GM19351 (cell line): ENCODE measurements at regions not wholly inside any gene's neighbourhood (a gene's known extent, or its start where the extent isn't known, plus 50 kb on each side); places are given as distances from the start of the nearest gene placed in this dataset.
"Not testable (repeated sequence)": the region's sequence is repeated elsewhere in the genome, so short reads cannot be mapped to it uniquely, and the experiment has no call there.

Experiments
- ATAC-seq: cut with Tn5 transposase; IDR thresholded peaks from one replicate; pipeline ENCODE4 v1.9.1; 2021; ENCODE audit warnings: mild to moderate bottlenecking, moderate library complexity; ENCODE audit not compliant: unreplicated experiment

DNA sequence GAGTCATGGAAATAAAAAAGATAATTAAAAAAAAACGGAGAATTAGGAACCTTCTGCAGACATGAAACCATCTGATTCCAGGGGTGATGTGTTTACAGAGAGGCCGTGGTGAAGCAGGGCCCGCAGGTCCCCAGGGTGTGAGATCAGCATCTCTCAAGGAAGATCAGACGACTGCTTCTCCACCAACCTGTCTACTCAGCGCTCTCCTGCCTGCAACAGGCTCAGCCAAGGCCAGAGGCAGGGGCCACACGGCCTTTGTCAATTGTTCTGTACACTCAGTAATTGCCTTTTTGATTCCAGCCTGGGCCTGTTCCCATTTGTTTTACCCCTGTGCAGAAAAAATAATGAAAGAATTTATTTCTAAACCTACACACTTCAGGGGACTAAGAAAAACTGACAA, 124.6 kb downstream of the NXPE2 start:
- no peak for ATAC-seq

DNA sequence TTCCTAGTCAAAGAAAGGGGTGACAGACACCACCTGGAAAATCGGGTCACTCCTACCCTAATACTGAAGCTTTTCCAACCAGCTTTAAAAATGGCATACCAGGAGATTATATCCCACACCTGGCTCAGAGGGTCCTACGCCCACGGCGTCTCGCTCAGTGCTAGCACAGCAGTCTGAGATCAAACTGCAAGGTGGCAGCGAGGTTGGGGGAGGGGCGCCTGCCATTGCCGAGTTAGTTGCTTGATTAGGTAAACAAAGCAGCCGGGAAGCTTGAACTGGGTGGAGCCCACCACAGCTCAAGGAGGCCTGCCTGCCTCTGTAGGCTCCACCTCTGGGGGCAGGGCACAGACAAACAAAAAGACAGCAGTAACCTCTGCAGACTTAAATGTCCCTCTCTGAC, 127.1 kb downstream of the NXPE2 start:
- ATAC-seq: not testable (repeated sequence)

DNA sequence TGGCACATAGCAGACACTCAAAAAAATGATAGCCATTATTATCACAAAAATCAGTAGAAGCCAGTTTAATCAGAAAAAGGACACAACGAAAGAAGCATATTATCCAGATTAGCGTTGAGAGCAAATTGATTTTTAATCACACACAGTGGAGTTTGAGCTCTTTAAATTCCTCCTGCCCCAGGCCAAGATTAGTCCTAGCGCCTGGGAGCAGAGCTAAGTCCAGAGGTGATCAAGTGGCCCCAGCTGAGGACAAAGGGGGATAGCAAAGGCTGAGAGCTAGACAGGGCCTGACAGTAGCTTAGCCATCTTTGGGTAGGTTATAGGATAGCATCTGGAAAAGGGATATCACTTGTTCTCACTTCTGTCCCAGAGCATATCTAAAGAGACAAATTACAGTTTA, 133.6 kb downstream of the NXPE2 start:
- no peak for ATAC-seq

DNA sequence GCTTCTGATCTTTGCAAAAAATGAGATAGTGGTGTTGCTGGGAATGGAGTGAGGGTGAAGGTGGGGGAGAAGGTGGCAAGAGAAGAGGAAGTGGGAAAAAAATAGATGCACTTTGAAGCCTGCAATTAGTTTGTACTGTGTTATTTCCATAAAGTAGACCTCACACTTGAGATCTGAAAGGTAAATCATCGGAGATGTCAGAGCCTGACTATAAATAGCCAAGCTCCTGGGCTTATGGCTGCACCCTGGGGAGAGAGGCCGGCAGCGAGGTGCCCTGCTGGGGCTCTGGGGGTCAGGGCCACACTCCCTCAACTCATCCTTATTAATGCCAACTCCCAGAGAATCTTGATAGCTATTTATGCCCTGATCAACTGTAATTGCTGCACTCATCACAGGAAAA, 134.4 kb downstream of the NXPE2 start:
- ATAC-seq: no peak

DNA sequence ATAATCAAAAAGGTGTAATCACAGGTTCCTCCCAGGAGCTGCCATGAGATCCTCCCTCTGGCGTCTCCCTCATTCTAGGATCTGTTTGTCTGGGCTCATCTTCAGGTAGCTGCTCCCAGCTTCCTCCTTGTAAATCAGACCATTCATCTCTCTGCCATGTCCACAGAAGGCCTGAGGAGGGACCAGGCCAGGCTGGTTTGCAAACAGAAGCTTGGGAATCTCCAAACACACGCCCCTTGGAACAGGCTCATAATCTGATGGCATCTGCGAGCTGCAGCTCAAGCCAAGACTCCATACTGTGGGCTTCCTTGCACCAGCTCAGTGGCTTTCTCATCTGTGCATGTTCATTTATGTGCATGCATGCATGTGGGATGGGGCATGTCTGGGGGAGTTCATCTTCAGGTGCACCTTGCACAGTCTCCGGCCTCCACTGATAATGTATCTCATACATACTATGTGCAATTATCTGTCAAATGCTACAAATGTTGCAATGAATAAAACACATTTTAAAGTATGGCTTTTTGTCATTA, 134.9 kb downstream of the NXPE2 start:
- no peak for ATAC-seq

DNA sequence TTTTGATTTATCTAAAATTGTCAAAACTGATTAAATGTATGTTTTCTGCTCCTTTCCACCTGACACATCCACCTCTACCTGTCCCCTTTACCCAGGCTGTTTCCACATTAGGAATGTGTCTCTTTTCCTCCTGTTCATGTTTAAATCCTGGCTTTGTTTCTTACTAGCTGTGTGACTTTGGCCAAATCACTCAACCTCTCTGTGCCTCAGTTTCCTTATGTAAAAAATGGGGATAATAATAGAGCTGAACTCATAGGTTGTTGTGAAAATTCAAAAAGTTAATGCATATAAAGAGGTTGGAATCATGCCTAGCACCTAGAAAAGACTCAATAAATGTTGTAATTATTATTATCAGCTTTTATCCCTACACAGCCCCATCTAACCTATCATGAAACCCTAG, 136.8 kb downstream of the NXPE2 start:
- ATAC-seq: no peak

DNA sequence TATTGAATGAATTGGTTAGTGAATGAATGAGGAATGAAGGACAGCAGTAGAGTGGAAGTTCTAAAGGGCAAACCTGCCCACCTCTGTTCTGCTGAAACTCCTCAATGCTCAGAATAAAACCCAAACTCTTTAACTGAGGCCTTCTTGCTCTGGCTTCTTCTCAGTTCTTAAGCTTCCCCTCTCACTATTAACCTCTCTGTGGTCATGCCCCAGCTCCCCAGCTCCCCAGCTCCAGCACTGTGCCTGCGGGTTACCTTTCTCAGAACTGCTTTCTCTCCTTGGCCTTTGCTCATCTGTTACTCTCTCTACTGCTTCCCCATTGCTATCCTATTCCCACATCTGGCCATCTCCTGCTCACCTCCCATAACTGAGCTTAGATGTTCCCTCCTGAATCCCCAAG, 137.4 kb downstream of the NXPE2 start:
- ATAC-seq: no peak

DNA sequence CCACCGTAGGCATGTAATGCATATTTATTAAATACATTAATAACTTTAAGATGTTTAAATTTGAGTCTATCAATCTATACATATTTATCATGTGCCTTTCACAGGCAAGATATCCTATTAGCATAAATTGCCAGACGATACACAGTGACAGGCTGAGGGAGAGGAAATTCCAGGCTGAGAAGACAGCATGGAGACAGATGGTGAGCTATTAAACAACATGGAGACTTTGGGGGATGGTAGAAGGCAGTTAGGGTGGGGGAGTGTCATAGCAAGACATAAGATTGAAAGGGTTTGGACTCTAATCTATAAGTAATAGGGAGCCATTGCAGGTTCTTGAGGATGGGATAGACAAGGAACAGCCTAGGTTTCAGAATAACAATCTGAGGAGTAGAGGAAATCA, 138.5 kb downstream of the NXPE2 start:
- no peak for ATAC-seq

DNA sequence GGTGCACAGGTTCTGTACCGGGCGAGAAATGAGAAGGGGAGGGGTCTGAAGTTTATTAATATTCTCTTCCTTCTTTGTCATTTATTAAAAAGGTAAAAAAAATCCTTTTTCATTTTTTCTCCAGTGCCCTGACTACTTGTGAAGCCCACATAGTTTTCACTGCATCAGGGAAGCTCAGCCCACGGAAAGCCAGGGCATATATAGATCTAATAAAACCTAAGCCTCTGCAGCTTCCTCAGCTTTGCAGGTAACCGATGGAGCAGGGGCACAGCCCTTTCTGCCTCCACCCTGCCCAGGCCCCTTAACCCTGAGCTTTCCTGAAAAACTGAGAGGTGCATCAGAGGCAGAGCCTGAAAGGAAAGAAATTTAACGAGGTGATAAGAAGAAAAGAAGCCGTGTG, 140.1 kb downstream of the NXPE2 start:
- ATAC-seq: no peak

DNA sequence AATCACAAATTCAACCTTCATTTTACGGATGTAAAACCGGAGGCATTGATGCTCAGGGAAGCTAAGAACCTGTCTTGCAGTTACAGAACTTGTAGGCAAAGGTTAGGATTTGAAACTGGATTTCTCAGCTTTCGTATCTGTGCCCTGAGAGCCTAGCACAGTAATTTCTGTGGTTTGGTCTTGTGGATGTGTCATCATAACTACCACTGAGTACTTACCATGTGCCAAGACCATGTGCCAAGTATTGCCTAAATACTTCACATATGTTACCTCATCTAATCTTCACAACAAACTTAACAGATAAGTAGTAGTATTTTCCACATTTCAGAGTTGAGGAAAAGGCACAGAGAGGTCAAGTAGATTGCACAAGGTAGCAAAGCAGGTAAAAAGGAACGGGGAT, 140.7 kb downstream of the NXPE2 start:
- no peak for ATAC-seq

DNA sequence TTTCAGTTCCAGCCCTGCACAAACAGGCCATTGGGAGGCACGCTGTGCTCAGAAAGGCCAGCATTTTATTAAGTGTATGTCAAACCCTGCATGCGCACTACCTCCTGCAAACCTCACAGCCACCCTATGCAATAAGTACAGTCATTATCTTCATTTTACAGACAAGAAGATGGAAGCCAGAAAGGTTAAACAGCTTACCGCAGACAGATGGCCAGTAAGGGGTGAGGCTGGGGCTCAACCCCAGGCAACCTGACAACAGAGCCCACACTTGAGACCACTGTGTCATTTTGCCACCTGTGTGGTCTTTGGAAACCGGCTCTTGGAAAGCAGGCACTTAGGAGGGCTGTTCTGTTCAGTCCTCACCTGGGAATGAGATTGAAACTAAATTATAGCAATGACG, 142.3 kb downstream of the NXPE2 start:
- no peak for ATAC-seq

DNA sequence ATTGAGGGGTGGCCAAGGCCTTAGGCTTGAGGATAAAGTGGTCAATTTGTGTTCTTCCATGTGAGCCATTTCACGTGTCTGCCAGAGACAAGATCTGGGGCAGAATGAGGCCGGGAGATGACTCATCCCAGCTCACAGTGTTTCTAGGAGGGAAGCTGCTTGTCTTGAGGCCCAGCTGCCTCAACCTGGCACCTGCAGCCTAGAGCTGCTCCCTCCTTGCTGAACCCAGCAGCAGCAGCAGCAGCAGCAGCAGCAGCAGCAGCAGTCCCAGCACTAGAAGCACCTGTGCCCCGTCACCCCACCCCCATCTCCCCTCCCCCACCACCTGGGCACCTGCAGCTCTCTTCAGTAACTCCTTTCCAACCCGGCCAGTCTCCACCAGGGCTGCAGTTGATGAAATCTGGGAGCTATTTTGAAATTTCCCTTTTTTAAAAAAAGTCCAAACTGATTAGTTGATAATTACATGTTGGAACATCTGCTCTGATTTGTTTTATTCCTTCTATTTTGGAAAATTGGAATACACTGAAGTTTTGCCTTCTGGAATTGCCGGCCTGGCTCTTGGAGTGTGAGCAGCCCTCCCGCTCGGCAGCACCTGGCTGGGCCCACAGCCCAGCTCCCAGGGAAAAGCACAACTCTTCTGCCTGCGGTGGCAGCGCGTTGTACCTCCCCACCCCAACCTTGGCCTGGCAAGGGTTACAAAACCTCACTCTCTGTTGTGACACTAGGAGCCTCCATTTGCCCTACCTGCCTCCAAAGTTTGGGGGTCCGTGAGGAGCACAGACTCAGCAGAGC, 143.5 kb downstream of the NXPE2 start:
- no peak for ATAC-seq

DNA sequence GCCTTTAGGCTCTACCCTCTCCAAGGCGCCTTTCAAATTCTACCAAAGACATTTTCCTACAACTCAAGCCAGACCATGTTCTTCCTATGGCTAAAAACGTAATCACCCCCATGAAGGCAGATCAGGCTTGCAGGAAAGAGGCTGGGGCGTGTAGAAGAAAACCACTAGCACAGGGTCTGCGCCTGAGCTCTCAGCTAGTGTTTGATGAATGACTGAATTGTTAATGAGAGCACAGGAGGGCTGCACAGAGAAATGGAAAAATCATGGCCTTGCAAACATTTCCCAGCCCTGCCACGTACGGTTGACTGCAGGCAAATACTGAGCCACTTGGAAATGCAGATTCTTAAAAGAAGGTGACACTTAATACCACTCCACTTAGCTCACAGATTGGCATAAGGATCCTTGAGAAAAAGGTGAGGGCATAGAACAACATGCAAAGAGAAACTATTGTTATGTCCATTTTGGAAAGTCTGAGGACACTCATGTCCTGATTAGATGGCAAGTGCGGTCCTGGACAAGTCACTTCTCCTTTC, 148.6 kb downstream of the NXPE2 start:
- no peak for ATAC-seq

DNA sequence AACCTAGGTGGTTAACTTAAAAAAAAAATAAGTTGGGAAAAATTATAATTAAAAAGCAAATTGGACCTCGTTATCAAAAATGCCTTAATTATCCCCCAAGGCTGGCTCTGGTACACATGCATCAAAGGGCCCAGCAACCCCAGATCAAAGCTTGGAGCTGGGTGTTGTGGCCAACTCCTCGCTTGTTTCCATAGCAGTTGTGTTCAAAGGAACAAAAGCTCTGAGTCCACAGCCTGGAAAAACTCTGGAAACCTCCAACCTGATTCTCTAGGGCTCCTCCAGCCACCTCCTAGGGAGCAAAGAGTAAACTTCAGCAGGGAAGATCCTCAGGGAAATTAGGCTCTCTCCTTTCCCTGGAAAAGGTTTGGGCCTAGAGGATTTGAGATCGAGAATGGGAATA, 149.4 kb downstream of the NXPE2 start:
- no peak for ATAC-seq

DNA sequence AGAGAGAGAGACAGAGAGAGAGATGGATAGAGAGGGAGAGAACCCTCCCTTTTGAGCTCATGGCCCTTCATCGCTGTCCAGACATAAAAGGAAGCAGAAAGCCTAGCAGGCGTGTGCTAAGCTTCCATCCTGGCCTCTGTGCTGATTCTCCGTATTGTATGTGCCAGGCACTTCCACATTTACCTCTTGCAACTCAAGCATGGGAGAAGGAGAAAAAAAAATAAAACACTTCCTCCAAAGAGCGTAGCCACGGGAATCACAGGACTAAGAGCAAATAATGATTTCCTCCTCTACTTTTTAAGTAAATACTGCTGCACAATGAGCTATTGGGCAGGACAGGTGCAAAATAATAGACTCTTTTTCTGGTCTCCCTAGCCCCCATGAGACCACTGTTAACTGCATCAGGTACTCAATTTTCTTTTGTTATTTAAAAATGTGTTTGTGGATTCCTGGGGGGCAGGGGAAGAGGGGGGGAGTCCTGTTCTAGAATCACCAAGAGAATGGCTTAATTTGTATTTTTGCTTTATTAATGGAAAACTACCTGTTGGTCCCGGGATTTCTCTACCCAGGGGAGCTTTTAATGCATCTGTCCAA, 154.3 kb downstream of the NXPE2 start:
- no peak for ATAC-seq

DNA sequence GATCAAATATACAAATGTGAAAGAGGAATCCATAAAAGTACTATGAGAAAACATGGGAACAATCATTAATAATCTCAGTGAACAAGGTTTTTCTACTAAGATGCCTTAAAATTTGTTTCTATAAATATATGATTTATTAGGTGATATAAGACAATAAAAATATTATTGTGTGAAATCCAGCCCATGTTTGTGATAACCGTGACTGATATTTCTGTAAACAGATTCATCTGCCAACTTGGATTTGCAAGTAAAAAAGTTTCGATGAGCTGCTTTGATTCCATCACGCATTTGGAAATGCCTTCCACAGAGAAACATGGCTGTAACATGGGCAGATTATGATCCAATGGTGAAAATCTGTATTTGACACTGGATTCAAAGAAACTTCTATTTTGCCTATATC, 157.8 kb downstream of the NXPE2 start:
- no peak for ATAC-seq

DNA sequence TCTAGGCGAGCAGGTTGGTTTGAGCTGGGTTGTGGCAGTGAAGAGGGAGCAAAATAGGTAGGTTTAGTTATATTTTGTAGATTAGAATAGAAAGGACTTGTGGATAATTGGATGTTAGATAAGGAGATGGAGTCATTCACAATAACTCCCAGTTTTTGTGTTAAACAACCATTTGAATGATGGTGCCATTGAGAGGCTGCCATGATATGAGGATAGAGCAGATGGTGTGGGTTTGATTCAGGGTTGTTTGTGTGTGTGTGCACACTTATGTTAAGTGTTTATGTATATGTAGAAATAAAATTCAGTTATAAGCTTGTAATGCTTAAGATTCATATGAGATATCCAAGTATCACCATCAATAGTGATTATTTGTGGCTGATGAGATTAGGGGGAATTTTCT, 166.6 kb downstream of the NXPE2 start:
- no peak for ATAC-seq

DNA sequence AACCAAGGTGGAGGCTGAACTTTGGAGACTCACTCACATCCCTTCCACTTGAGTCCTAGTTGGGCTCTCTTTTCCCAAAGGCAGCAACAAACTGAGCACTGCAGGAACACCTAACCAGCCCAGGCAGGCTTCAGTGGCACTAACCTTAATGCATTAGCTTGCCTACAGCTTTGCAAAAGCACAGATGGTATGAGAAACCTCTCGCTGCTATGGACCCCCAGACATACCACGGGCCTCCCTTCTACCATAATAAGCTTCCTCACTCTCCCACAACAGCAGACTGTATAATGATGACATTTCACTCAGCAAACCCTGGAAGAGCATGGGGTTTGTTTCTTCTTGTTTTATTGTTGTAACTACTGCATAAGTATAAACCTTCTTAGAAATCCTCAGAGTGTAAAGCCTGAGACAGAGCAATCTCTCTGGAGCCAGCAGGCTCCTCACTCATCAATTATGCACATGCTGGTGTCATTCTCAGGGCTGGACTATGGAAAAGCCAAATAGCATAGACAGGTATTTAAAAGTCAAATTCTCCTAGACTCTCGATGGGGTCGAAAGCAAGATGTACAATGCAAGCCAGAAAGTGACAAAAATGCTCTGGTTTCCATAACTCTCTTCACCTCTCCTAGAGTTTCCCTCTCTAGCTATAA, 167.6 kb downstream of the NXPE2 start:
- ATAC-seq: no peak

DNA sequence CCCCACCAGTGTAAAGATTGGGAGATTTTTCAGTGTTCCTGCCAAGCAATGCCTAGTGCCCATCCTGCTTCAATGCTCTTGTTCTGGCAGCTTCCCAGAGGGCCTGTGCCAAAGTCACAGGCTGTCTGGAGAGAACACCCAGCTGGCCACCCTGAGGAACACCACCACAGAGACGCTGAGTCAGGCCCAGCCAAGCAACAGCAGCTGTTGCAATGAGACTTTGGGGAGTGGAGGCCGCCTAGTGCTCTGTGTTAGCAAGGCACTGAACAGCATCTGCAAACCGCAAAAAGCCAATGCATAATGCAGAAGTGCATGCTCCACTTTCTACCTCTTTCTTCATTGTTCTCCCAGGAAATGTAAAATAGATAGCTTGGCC, 168.1 kb downstream of the NXPE2 start:
- no peak for ATAC-seq

DNA sequence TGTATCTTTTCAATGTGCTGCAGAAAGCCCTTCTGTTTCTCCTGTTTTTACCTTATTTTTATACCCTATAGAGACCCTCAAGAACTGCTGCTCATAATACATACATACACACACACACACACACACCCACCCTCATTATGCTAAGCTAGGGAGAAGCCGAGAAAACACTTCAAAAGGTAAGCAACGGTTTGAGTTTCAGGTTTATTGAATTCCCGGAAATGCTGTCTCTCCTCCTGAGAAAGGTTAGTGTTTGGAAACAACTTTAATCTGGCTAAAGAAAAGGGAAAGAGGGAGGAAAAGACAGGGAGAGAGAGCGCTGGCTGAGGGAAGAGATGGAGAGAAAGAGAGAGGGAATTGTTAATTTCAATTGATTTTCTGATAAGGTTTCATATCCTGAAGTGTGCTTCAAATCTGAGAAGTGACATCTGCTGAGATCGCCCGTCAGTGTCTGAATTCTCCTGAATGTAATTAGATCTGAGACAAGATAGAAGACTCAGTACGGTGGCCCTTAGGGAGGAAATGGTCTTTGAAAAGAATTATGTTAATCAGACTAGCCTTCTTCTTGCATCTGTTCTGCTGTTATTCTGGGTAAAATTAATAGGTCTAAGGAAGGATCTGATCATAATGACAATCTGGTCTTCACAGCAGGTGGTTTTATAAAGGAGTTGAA, 169.1 kb downstream of the NXPE2 start:
- no peak for ATAC-seq

DNA sequence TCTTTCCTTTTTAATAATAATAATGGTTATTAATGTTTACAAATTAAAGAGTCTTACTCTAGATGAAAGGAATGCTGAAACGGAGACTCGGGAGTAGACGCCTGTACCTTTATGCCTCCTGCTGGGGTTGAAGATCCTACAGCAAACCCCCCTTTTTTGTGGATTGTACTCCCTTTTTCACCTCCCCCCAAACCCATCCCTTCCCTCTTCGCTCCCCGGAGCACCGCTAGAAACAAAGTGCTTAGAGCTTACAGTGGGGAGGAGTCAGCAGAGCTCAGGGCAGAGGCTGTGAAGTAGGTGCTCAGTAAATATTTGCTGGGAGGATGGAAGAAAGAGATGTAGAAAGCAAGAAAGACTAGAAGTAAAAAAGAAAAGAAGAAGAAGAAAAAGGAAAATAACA, 169.7 kb downstream of the NXPE2 start:
- ATAC-seq: no peak
